Hepatocyte (in vitro differentiated cells): ENCODE measurements at regions not wholly inside any gene's neighbourhood (a gene's known extent, or its start where the extent isn't known, plus 50 kb on each side); places are given as distances from the start of the nearest gene placed in this dataset.
A peak's percentile ranks its signal among the peaks of the same experiment; 100 is the strongest.

Source experiments
- DNase-seq: peaks from one replicate; pipeline ENCODE4 v3.0.0-alpha.2; 2016; ENCODE audit warnings: low spot score
- H2AFZ ChIP-seq: fragments of 200-600 bp; sonication (generic); 2 replicates; pipeline ENCODE4 v1.6.0; 2016; ENCODE audit warnings: antibody characterized with exemption, mild to moderate bottlenecking
- H3K27ac ChIP-seq: fragments of 200-600 bp; sonication (generic); 2 replicates; pipeline ENCODE4 v1.5.1; 2016; ENCODE audit warnings: mild to moderate bottlenecking
- H3K27me3 ChIP-seq: fragments of 200-600 bp; sonication (generic); 2 replicates; pipeline ENCODE4 v1.6.1; 2016
- H3K36me3 ChIP-seq: fragments of 200-600 bp; sonication (generic); replicated peaks from 2 replicates; pipeline ENCODE4 v1.5.1; 2016; ENCODE audit warnings: low read depth; ENCODE audit not compliant: insufficient read depth
- H3K4me1 ChIP-seq: fragments of 200-600 bp; sonication (generic); 2 replicates; pipeline ENCODE4 v1.5.1; 2016; ENCODE audit warnings: mild to moderate bottlenecking, moderate library complexity; ENCODE audit not compliant: insufficient read depth
- H3K4me2 ChIP-seq: fragments of 200-600 bp; sonication (generic); 2 replicates; pipeline ENCODE4 v1.6.0; 2016
- H3K4me3 ChIP-seq: fragments of 200-600 bp; sonication (generic); 2 replicates; pipeline ENCODE4 v1.5.1; 2016; ENCODE audit warnings: mild to moderate bottlenecking
- H3K79me2 ChIP-seq: fragments of 200-600 bp; sonication (generic); 2 replicates; pipeline ENCODE4 v1.6.0; 2017; ENCODE audit warnings: mild to moderate bottlenecking
- H3K9me2 ChIP-seq: fragments of 200-600 bp; sonication (generic); replicated peaks from 2 replicates; pipeline ENCODE4 v1.6.0; 2017; ENCODE audit warnings: mild to moderate bottlenecking; ENCODE audit not compliant: insufficient read depth
- H3K9me3 ChIP-seq: fragments of 200-600 bp; sonication (generic); 2 replicates; pipeline ENCODE4 v1.5.1; 2016; ENCODE audit warnings: low read depth, mild to moderate bottlenecking
- H4K20me1 ChIP-seq: fragments of 200-600 bp; sonication (generic); 2 replicates; pipeline ENCODE4 v1.6.0; 2016; ENCODE audit warnings: mild to moderate bottlenecking; ENCODE audit not compliant: insufficient read depth, poor library complexity, severe bottlenecking
- CTCF ChIP-seq: fragments of 200-600 bp; sonication (generic); IDR thresholded peaks from 2 replicates; pipeline ENCODE4 v1.5.1; 2016; ENCODE audit warnings: antibody characterized with exemption, mild to moderate bottlenecking; ENCODE audit not compliant: poor library complexity
- EZH2 ChIP-seq: fragments of 200-600 bp; sonication (generic); IDR thresholded peaks from 2 replicates; pipeline ENCODE4 v1.6.1; 2016; ENCODE audit warnings: antibody characterized with exemption, mild to moderate bottlenecking, borderline replicate concordance
- EZH2phosphoT487 ChIP-seq: fragments of 200-600 bp; sonication (generic); IDR thresholded peaks from one replicate; pipeline ENCODE4 v1.6.1; 2018; ENCODE audit warnings: antibody characterized with exemption, mild to moderate bottlenecking, low read depth, moderate library complexity; ENCODE audit not compliant: unreplicated experiment, severe bottlenecking
- WGBS: methylation state at CpG from one replicate; pipeline ENCODE4 v1.1.6; 2016; ENCODE audit warnings: low lambda C conversion rate; ENCODE audit errors: missing lambda C conversion rate; 5-methylcytosine and 5-hydroxymethylcytosine counted together

- Histone ChIP-seq H2AFZ (no peak overlapping the region), H3K27me3 (no peaks in the 10 kb centered on the region), H3K27ac (no peak overlapping the region), H3K9me2 (no peaks in the 10 kb centered on the region), H3K4me3 (no peak overlapping the region), H3K9me3 (no peaks in the 10 kb centered on the region), H4K20me1 (no peaks in the 10 kb centered on the region), H3K36me3 (no peaks in the 10 kb centered on the region), H3K4me1 (no peaks in the 10 kb centered on the region), H3K79me2 (no peaks in the 10 kb centered on the region), H3K4me2 (no peak overlapping the region)
- no peak for TF ChIP-seq CTCF
- peak; percentile 24 for DNase-seq
- WGBS = 92% methylated on average over 12 of the region's 12 CpGs
Measured at GRCh38 chr15:95799286-95800200, 531.0 kb upstream of the NR2F2 start.

GRCh38 chr15:95804484-95804883 is 526.0 kb upstream of the NR2F2 start:
- no peak for DNase-seq
- Histone ChIP-seq H4K20me1 (no peaks in the 10 kb centered on the region), H3K79me2 (no peaks in the 10 kb centered on the region), H3K9me2 (no peaks in the 10 kb centered on the region), H3K4me1 (no peaks in the 10 kb centered on the region), H2AFZ (no peak overlapping the region), H3K4me3 (no peak overlapping the region), H3K36me3 (no peaks in the 10 kb centered on the region), H3K9me3 (no peaks in the 10 kb centered on the region), H3K27me3 (no peaks in the 10 kb centered on the region), H3K27ac (no peak overlapping the region), H3K4me2 (no peak overlapping the region)
- no peak for TF ChIP-seq CTCF
- TF ChIP-seq EZH2 = no peak
- TF ChIP-seq EZH2phosphoT487 = no peak

GRCh38 chr15:95812491-95812890 is 518.0 kb upstream of the NR2F2 start:
- no peak overlapping the region for H3K4me3 ChIP-seq
- DNase-seq = no peak
- no peaks in the 10 kb centered on the region for H3K9me3 ChIP-seq
- TF ChIP-seq EZH2 = no peak
- no peak for TF ChIP-seq CTCF
- TF ChIP-seq EZH2phosphoT487 = no peak
- H3K4me2 ChIP-seq = no peak overlapping the region
- H2AFZ ChIP-seq = no peak overlapping the region
- no peaks in the 10 kb centered on the region for H4K20me1 ChIP-seq
- no peaks in the 10 kb centered on the region for H3K79me2 ChIP-seq
- H3K9me2 ChIP-seq = no peaks in the 10 kb centered on the region
- H3K36me3 ChIP-seq = no peaks in the 10 kb centered on the region
- H3K4me1 ChIP-seq = no peaks in the 10 kb centered on the region
- 88% methylated on average over 2 of the region's 2 CpGs for WGBS
- no peaks in the 10 kb centered on the region for H3K27me3 ChIP-seq
- no peak overlapping the region for H3K27ac ChIP-seq
